HG03066 (cell line): ENCODE measurements at regions not wholly inside any gene's neighbourhood (a gene's known extent, or its start where the extent isn't known, plus 50 kb on each side); places are given as distances from the start of the nearest gene placed in this dataset.
"Not testable (repeated sequence)": the region's sequence is repeated elsewhere in the genome, so short reads cannot be mapped to it uniquely, and the experiment has no call there.

Source experiments
- ATAC-seq: cut with Tn5 transposase; IDR thresholded peaks from one replicate; pipeline ENCODE4 v1.9.1; 2021; ENCODE audit warnings: low read depth; ENCODE audit not compliant: unreplicated experiment

- ATAC-seq: no peak
Observed at GRCh38 chr1:79988401-79988800, 981.9 kb upstream of the ADGRL4 start.

- no peak for ATAC-seq
Observed at GRCh38 chr1:79982211-79982610, 975.7 kb upstream of the ADGRL4 start.

DNA sequence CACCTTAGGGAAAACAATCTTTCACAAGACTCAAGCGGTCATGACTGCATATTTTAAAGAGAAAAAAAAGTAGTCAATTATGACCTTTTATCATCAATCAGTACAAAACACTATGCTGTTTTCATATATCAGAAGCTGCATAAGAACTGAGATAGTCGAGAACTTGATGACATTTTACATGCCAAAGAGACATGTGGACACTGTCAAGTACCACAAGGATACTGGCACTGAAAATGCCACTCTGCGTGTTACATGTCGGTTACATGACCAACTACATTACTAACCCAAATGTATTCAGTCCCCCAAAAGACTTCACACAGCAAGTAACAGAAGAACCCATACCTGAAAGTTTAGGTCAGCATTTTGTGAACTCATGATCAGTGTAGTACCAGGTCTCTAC is 975.0 kb upstream of the ADGRL4 start:
- ATAC-seq: no peak

DNA sequence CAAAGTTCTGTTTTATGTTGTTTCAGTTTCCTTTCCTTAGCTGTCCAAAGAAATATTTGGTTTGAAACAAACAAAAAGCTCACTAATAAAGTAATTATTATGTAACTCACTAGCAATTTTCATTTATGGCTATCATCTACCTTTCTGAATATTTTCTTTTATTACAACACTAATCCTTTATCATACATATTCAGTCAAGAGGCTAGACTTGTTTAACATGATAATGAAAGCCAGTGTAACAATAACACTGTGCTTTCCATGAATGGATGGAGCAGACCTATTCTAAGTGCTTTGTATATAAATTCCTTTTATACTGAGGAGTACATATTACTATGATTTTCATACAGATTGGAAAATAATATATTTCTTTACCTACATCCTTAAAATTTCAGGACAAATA is 972.8 kb upstream of the ADGRL4 start:
- ATAC-seq: no peak

DNA sequence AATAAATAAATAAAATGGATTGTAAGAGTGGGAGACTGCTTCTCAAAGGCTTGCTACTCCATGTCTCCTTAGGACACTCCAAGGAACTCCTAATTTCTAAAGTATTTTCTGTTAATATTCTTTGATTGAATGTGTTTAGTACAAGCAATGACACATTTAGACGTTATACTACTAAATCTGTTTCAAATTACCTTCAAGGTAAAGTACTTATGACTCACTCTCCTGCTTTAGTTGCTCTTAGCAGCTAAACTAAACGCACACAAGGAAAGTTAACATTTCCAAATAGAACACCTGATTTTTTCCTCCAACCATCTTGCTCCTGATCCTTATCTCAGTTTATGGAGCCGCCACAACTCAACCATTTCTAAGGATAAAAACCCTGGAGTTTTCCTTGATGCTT is 969.8 kb upstream of the ADGRL4 start:
- no peak for ATAC-seq

DNA sequence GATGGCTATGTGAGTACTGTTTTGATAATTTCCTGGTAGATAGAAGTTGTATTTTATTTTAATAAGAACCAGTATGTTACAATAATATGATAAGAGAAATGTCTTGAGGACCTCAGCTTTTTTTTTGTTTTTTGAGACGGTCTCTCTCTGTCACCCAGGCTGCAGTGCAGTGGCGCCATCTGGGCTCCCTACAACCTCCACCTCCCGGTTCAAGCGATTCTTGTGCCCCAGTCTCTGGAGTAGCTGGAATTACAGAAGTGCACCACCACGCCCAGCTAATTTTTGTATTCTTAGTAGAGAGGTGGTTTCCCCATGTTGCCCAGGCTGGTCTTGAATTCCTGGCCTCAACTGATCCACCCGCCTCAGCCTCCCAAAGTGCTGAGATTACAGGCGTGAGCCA is 968.1 kb upstream of the ADGRL4 start:
- no peak for ATAC-seq

DNA sequence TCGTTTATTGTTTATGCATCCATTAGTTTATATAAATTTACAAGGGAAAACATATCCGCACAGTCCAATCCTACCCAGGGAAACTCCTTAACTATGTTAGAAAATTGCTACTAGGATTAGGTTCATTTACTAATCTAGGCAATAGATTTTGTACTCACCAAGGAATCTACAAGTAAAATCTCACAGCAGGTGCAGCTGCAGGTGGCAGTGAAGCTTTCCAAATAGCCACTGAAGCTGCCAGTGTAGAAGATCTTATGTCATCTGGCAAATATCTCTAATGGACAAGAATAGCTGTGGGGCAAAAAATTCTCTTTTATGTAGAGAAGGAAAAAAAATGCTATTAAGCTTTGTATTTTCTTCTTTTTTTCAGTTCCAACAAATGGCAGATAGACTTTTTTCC is 963.4 kb upstream of the ADGRL4 start:
- no peak for ATAC-seq

DNA sequence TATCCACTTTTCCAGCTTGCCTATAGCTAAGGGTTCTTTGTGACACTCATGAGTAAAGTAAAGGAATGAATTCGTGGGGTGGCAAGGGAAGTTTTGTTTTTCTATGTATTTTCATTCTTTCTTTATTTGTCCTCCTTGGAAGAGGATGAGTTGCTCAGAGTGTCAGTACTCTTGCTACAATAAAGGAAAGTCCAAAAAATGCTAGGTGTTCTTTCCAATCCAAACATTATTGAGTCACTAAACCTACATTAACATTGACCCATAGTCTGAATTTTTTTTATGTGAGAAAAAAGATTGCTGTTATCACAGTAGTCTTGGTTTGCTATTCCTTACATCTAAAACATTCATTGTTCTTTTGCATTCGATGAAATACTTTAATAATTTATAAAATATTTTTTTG is 959.9 kb upstream of the ADGRL4 start:
- no peak for ATAC-seq

DNA sequence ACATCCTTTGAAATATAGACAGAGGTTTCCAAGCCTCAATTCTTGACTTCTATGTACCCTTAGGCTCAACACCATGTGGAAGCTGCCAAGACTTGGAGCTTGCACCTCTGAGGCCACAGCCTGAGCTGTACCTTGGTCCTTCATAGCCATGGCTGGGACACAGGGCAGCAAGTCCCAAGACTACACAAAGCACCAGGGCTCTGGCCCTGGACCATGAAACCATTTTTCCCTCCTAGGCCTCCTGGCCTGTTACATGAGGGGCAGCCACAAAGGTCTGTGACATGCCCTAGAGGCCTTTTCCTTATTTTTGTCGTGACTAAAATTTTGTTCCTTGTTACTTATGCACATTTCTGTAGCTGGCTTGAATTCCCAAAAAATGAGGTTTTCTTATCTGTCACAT is 953.1 kb upstream of the ADGRL4 start:
- no peak for ATAC-seq

GRCh38 chr1:79955966-79956365 is 949.4 kb upstream of the ADGRL4 start:
- no peak for ATAC-seq

DNA sequence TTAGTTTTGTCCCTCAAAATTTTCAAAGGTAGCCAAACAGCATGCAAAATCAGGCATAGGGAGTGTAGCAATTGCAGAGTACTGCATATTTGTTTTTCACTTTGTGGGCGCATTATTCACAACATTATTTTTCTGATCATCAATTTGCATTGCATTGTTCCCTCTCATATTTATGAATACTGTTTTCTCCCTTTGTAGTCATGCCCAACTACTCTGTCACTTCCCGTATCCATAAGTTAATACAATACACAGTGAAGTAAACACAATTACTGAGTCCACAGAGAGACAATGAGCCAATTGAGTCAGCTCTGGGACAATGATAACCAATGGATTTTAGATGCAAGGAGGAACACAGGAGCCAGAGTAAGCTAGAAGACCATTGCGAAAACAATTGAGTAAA is 944.0 kb upstream of the ADGRL4 start:
- ATAC-seq: no peak

GRCh38 chr1:79945391-79945790 is 938.9 kb upstream of the ADGRL4 start:
- ATAC-seq: no peak

DNA sequence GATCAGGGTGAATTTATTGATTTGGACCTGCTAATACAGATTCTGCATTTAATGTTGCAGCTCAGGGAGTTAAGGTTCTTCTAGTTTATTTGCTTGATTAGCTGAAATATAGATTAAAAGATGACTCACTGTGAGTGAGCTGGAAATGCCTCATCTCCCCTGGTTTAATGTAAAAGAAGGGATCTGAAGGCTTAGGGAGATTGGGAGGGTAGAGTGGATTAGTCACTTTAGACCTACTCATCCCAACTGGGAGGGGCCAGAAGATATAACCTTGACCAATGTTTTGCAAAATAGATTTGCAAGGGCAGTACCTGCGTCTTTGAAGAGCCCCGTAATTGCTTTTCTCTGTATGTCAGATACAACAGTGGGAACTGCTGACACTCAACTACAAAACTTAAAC is 922.8 kb upstream of the ADGRL4 start:
- no peak for ATAC-seq

- ATAC-seq: no peak
Observed at GRCh38 chr1:79928901-79929300, 922.4 kb upstream of the ADGRL4 start.

- no peak for ATAC-seq
Observed at GRCh38 chr1:79920960-79921669, 914.6 kb upstream of the ADGRL4 start.

DNA sequence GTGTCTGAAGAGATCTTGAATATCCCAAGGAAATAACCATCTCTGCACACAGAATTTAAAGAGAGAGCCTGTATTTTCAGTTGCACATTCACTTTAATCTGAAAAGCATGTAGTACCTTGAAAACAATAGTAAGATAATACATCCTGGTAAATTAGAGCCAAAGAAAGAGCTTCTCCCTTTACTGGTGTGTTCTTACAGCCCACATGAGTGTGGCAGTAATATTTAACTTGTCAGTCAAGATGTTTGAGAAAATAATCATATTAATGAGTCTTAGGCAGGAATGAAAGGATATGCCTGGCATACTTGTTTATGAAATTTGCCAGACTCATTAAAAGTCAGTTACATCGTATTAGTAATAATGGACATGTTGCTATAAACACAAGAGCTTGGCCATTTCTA is 908.4 kb upstream of the ADGRL4 start:
- no peak for ATAC-seq

DNA sequence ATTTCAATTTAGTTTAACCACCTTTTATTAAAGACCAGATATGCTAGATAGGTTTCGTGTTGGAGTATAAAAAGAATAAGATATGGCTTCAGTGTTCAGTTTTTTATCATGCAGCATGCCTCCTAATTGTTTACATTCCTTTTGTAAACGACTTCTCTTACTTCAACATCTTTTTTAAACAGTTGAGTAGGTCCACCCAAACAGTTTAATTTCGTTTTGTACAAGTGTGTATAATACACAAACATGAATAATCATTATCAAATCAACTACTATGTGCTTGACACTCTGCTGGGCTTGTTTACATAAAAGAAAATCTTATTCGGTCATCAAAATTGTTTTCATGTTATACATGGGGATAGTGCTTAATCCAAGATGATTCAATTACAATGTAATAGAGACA is 906.3 kb upstream of the ADGRL4 start:
- ATAC-seq: no peak

DNA sequence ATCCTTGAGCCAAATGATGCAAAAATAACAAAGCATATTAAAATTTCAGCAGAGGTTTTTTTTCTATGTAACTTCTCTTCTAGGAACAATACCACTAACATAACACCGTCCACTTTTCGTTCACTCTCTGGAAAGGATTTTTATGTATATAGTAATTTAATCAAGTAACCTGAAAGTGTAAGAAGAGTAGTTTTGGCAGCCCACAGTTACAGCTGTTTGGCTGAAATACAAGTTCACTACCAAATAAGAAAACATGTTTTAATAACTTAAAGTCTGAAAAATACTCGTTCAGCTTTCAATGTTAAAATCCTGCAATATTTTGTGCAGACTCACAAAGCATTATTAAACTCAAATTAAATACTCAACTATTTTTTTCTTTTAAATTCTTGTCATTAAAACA is 896.8 kb upstream of the ADGRL4 start:
- ATAC-seq: no peak

- no peak for ATAC-seq
Observed at GRCh38 chr1:79902418-79902817, 895.9 kb upstream of the ADGRL4 start.

GRCh38 chr1:79899914-79900313 is 893.4 kb upstream of the ADGRL4 start:
- no peak for ATAC-seq

- ATAC-seq: no peak
Observed at GRCh38 chr1:79896140-79896539, 889.6 kb upstream of the ADGRL4 start.

- no peak for ATAC-seq
Observed at GRCh38 chr1:79895573-79895972, 889.0 kb upstream of the ADGRL4 start.

- not testable (repeated sequence) for ATAC-seq
Observed at GRCh38 chr1:79894129-79894528, 887.6 kb upstream of the ADGRL4 start.
